ENCODE measurements at regions not wholly inside any gene's neighbourhood (a gene's known extent, or its start where the extent isn't known, plus 50 kb on each side); places are given as distances from the start of the nearest gene placed in this dataset.

DNA sequence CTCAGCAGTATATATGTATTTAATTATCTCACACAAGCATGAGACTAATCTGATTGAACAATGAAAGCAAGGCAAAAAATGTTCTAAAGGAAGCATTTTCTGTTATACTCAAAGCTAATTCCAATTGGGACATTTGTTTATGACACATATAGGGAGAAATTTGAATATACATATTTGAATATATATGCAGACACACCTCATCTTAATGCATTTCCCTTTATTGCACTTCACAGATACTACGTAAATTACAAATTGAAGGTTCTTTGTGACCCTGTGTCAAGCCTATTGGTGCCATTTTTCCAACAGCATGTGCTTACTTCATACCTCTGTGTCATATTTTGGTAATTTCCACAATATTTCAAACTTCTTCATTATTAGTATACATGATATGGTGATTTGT, 132.1 kb upstream of the STEAP1 start:
- TF ChIP-seq TFAM (CRISPR knock-in tag; conservative IDR thresholded peaks at IDR 0.05), result no peak
- TF ChIP-seq NFYB (IDR thresholded peaks at IDR 0.05; ENCODE audit: extremely low read depth, insufficient read length), result no peak

All from K562 (cell line).